GM10248 (cell line): ENCODE measurements at regions not wholly inside any gene's neighbourhood (a gene's known extent, or its start where the extent isn't known, plus 50 kb on each side); places are given as distances from the start of the nearest gene placed in this dataset.

Experiments
- CTCF ChIA-PET: fragments of 300-600 bp; sonication (Branson Sonifier 250); formaldehyde crosslinking; extraction: SDS; loops from one replicate; lab custom pipeline; 2021; ENCODE audit warnings: antibody characterized with exemption; lab: Yijun Ruan, JAX
- POLR2A ChIA-PET: fragments of 350-650 bp; sonication (Branson Sonifier 250); formaldehyde crosslinking; extraction: SDS; loops from one replicate; lab custom pipeline; 2020; ENCODE audit warnings: antibody characterized with exemption; lab: Yijun Ruan, JAX
- DNase-seq: peaks from one replicate; pipeline ENCODE4 v3.0.0; 2012; ENCODE audit errors: extremely low spot score
- CTCF ChIP-seq: IDR thresholded peaks from 2 replicates; pipeline ENCODE4 v1.5.1; 2012; ENCODE audit warnings: mild to moderate bottlenecking, low read depth; ENCODE audit errors: extremely low read depth, missing control alignments, control extremely low read depth

- ChIA-PET POLR2A (no interaction called here), CTCF (no interaction called here)
- DNase-seq: no peak
- TF ChIP-seq CTCF: no peak
These were observed 523.6 kb downstream of the NTRK3 start for GRCh38 chr15:87732976-87733375.

DNA sequence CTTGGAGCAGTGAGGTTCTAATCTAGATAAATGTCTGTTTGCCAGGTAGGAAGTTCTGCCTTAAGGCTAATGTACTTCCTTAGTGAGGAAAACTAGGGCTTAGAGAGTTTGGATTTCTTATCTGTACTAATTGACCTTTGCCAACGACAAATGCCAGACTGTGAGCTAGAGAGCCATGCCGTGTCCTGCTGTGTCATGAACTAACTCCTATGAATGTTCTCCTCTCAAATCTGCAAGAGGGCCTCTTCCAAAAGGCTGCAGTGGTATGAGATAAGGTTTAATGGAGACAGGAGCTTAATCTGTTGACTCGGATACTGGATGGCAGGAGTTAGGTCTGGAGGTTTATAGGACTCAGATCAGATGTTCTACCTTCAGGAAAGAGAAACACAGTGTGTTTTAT lies 524.9 kb downstream of the NTRK3 start:
- CTCF ChIA-PET: no interaction called here

GRCh38 chr15:87730706-87731105 lies 525.8 kb downstream of the NTRK3 start:
- TF ChIP-seq CTCF: no peak
- ChIA-PET POLR2A (no interaction called here), CTCF (no interaction called here)
- no peak for DNase-seq

More for the DNA sequence above, 524.9 kb downstream of the NTRK3 start:
- no peak for DNase-seq
- TF ChIP-seq CTCF: no peak
- POLR2A ChIA-PET: no interaction called here

- ChIA-PET POLR2A (no interaction called here), CTCF (no interaction called here)
- no peak for TF ChIP-seq CTCF
- DNase-seq: no peak
These were observed 527.5 kb downstream of the NTRK3 start for GRCh38 chr15:87728998-87729397.

GRCh38 chr15:87727073-87727472 lies 529.5 kb downstream of the NTRK3 start:
- TF ChIP-seq CTCF: no peak
- ChIA-PET CTCF (no interaction called here), POLR2A (no interaction called here)
- no peak for DNase-seq

DNA sequence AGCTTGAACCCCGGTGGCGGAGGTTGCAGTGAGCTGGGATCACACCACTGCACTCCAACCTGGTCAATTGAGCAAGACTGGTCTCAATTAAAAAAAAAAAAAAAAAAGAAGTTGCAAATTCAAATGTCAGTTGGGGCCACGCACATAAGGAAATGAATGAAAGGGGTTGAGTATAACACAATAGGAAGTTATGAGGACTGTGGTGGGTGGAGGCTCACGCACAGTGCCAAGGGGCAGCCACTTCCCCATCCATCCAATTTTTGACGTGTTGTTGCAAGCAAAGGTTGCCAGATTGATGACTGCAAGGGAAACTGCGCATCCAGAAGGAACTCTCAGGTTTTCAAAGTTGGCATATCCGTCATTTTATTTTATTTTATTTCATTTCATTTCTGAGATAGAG lies 532.2 kb downstream of the NTRK3 start:
- POLR2A ChIA-PET: no interaction called here
- CTCF ChIA-PET: no interaction called here
- no peak for TF ChIP-seq CTCF
- no peak for DNase-seq
